Inflammatory macrophage treated with lipopolysaccharide for 1 hour (primary cell): ENCODE measurements at regions not wholly inside any gene's neighbourhood (a gene's known extent, or its start where the extent isn't known, plus 50 kb on each side); places are given as distances from the start of the nearest gene placed in this dataset.
"Not testable (repeated sequence)": the region's sequence is repeated elsewhere in the genome, so short reads cannot be mapped to it uniquely, and the experiment has no call there.

Experiments
- DNase-seq, 2 donors: peaks; one replicate each; pipeline ENCODE4 v3.0.0-alpha.2; 2020 to 2022

DNA sequence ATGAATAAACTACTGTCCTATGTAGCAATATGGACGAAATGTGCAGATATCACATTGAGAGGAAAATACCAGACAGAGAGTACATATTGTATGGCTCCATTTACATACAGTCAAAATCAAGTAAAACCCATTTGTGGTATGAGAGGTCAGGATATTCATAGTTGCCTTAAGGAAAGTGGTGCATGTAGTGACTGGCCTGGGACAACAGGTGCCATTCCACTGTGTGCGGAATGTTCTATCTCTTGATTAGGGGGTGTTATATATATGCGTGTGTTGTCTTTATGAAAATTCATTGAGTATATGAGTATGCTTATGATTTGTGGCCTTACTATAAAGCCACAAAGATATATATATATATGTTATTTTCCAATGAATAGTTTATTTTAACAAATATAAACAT is 964.0 kb downstream of the SORCS3 start:
- no peak for DNase-seq

DNA sequence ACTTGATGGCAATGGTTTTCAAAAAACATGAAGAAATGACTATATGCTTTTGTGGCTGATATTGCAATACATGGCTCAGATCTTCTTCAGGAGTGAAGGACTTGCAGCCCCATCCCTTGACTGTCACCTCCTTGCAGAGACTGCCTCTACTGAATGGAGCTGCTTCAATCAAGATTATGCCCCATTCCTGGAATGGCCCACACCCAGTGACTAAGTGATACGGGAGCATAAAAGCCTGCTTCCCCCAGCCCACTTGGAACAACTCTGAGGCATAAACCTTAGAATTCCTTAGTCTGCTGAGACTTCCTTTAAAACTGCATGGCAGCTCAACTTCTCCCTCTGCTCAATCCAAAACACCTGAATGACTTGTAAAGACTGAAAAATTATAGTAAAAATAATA is 957.1 kb downstream of the SORCS3 start:
- DNase-seq = no peak

DNA sequence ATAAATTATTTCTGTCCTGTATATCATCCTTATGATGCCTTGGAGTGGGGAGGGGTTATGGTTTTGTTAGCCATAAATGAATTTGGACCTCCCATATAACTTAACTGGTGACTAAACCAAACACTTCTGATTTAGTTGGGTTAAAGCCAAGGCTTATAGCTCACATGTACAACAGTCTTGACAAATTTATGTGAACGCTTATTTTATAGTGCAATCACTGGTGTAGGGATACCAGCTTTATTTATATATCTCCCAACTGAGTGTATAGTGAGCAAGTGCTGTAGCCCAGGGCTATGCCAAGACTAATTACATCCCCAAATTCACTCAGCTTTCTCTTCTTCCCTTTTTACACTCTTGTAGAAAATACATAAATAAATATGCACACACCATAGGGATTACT is 956.2 kb downstream of the SORCS3 start:
- no peak for DNase-seq

DNA sequence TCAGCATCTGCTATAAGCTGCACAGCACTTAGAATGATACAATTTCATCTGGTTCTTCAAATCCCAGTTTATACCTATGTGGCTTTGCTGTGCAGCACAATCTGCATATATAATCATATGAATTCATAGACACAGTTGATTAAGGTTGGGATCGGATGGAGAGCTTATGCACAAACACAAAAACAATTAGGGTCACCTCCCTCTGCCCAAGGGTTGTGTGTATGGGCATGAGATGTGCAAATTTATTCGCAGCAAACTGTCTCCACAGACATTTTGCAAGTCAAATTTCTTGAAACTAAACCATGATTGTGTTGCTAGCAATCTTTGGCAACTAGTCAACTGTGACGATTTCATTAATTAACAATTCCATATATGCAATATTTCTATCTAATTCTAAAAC is 955.7 kb downstream of the SORCS3 start:
- DNase-seq = no peak

DNA sequence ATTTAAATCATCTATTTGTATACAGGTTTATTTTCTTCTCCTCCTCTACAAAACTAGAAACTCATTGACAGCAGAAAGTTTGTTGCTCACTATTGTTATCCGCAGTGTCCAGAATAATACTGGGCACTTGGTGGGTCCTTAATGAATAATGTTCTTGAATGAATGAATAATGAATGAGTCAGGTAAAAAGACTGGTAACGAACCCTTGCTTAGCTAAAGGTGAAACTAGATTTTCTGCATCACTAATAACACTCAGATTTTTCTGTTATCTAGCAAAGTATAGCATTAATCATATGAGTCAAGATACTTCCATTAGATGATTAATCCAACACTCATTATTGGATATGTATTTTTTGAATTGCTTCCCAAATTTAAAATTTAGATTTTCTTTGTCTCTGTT is 953.2 kb downstream of the SORCS3 start:
- DNase-seq = no peak

DNA sequence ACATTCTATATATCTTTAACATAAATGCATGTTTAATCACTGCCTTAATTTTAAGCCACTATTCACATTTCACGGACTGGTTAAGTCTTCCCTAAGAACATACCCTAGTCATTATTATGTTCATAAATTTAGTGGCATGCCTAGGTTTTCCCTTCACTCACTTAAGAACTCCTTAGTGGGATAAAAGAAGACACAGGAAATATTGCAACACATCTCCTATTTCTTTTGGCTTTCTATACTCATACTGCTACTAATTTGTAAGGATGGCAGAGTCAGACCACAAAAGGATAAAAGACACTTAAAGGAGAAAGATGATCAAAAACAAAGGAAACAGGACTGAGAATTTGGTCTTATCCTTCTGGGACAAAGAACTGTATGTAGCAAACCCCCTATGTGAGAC is 951.4 kb downstream of the SORCS3 start:
- no peak for DNase-seq

DNA sequence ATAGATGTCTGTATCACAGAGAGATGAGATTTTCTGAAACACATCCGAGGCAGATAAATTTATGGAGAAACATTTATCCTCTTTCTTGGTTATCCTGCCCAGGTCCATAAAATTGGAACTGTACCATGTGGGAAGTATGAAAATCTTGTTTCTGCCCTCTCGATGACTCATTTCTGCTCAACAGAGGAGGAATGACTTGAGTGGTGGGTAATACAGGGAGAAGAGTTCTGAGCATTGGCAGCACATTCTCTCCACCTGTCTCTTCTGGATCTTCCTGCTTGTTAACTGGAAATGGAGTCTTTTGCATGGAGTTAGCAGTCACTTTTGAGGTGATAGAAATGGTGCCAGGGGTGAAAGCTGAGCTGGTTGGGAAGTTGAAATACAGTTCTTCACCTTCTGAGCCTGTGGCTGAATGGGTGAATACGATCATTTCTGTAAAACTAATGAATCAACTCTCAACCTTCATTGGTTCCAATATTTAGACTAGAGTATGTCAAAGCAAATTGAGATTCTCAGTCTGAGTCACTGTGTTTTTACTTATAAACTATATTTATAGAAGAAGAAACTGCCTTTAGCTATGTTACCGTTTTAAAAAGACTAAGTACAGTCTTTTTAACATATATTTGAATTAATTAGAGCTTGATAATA is 945.5 kb downstream of the SORCS3 start:
- DNase-seq = no peak

DNA sequence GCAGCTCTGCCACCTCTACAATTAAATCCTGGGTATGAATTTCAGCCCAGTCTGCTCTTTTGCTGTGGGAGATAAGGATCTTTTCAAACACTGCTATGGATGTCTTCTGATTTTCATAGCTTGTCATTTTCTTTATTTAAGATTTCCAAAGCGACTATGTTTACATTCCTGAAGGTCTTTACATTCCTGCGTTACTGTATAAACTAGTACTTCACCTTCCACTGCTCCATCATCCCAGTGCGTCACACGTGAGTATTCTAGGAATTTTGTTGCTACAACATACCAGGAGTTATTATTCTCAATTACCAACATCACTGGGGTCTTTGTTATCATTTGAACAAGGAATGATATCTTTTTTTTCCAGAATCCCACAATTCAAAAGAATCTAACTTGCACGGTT is 944.7 kb downstream of the SORCS3 start:
- DNase-seq = no peak

DNA sequence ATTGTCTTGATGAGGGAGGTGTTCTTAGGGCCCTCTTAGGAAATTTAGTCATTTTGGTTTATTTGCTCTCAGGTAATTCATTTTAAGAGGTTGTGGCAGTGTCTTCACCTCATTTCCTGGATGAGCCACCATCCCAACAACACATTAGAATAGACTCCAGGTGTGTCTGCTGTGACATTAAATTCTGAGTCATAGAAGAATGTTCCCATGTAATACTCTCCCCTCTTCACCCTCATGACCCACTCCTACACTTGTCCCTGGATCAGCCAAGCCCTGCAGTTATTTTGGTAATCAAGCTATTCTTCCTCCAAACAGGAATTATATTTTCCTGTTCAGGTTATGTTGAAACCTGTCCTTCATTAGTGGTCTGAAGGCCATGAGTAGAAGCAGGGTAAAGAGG is 944.1 kb downstream of the SORCS3 start:
- no peak for DNase-seq

DNA sequence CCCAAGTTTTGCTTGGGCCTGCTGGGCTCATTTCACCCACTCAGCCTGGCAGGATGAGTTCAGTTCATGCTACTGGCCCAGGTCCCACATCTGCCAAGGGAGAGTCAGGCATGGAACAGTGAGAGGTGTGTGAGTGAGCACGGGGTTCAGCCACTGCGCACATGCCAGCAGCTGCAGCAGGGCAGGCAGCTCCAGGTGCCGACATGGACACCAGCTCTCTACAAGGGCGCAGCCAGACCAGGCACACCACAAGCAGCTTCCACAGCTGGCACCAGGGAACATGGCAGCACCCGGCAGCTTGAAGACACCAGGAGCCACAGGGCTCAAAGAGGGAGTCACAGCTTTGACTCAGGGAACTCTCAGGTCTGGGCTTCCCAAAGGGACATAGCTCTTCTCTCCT is 938.0 kb downstream of the SORCS3 start:
- DNase-seq = no peak

DNA sequence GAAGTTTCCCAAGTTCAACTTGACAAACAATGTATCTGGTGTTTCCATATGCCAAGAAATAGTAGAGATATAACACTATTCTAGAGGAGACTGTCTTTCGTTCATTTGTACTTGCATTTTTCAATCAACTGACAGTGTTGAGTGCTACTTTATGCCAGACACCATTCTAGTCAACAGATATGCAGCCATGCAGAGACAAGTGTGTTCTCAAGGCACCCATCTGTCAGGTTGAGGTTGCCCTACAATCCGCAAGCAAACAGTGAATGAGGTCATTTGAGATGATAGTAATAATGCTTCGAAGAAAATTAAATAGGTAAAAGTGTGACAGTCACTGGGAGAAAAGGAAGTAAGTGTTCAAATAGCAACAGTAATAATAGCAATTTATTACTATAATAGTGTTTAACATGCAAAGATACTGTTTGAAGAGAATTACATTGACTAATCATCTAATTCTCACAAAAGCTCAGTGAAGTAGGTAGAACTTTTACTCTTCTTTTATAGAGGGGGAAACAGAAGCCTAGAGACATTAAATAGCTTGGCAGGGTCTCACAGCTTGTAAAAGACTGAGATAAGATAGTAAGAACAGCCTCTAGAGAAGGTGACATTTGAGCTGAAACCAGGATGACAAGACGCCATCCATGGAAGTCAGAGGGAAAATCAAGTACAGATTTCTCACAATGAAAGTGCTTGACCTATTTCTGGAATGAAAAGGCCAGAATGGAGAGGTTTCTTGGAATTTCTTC is 936.9 kb downstream of the SORCS3 start:
- no peak for DNase-seq

DNA sequence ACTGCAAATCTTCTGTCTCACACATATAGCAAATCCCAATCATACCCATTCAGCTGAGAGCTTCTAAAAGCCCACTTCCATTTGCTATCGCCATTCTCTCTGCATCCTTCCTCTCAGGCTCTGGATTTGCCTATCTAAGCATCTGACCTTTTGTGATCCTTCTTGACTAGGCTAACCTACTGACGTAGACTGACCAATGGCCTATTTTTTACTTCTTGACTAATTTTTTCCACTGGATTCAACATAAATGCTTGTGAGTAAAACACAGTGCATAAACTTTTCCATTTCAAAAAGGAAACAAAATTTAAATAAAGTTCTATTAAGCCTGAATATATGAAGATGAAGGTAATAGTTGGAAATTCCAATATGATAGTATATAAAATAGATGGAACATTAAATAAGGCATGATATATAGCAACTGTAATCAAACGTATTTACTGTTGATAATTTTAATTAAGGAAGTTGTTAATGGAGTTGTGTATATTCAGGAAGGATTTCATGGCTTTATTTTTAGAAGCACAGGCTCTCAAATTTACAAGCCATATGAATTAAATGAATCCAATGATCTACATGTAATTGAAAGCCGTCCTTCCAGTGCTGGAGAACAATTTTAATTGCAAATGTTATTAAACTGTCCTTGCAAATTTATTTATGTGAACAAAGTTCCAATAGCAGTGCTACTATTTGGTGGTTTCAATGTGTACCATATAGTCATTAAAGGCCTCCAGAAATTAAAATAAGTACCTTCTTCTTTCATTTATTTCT is 918.4 kb downstream of the SORCS3 start:
- no peak for DNase-seq

DNA sequence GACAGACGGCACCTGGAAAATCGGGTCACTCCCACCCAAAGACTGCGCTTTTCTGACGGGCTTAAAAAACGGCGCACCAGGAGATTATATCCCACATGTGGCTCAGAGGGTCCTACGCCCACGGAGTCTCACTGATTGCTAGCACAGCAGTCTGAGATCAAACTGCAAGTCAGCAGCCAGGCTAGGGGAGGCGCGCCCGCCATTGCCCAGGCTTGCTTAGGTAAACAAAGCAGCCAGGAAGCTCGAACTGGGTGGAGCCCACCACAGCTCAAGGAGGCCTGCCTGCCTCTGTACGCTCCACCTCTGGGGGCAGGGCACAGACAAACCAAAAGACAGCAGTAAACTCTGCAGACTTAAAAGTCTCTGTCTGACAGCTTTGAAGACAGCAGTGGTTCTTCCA is 909.4 kb downstream of the SORCS3 start:
- DNase-seq = not testable (repeated sequence)

DNA sequence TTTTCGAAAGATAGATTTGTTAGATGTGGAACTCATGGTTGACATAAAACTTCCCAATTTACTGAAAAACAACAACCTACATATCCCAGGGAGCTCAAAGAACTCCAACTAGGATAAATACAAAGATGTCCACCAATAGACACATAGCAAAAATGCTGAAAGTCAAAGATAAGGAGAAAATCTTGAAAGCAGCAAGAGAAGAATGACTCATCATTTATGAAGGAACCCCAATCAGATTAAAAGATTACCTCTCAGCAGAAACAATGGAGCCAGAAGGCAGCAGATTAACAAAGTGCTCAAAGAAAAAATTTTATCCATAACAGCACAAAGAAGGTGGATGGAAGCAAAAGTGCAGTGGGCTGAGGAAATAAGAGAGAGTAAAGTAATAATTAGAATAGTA is 908.6 kb downstream of the SORCS3 start:
- DNase-seq = no peak

DNA sequence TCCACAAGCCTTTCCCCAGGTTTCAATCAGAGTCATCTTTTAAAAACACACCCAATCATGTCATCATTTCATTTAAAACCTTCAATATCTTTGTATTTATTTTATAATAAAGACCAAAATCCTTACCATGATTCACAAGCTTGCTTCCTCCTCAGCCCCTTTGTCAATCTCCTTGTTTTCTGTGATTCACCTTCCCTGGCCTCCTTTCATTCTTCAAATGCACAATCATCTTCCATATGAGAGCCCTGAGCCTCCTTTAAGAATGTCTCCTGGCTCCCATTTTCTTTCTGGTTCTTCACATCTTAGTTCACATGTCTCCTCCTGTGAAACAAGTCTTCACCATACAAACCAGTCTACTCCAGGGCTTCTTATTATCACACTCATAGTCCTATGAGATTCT is 904.0 kb downstream of the SORCS3 start:
- DNase-seq = no peak

DNA sequence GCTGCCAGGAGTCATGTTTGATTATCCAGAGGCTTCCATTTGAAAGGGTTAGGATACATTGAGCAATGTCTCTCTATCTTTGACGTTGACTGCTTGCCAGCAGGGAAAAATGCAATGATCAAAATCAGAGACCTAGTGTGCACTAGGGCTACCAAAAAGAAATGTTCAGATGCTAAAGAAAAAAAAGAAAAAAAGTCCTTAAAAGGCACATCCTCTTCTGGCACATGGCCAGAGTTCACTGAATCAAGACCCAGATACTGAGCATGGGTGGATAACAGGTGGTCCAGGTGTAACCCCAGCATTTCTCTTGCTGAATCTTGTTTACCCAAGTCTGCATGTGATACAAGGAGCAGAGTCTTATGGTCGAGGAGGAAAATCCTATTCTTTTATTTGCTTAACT is 899.3 kb downstream of the SORCS3 start:
- no peak for DNase-seq

DNA sequence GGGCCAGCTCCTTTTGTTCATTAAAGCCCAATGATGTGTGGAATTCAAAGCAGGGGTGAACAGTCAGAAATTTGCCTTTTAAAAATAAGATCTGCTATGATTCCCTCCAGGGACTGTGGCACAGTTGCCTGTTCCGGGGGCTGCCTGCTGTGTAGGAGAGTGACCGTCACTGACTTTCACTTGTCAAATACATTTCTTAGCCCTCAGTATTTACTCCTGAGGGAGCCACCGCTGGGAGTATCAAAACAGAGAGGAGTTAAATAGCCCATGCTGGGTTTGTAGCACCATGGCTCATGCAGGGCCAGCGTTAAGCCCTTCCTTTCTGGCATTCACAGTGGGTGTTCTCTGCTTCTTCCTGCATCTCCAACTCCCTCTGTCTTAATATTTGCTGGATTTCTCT is 897.8 kb downstream of the SORCS3 start:
- no peak for DNase-seq

DNA sequence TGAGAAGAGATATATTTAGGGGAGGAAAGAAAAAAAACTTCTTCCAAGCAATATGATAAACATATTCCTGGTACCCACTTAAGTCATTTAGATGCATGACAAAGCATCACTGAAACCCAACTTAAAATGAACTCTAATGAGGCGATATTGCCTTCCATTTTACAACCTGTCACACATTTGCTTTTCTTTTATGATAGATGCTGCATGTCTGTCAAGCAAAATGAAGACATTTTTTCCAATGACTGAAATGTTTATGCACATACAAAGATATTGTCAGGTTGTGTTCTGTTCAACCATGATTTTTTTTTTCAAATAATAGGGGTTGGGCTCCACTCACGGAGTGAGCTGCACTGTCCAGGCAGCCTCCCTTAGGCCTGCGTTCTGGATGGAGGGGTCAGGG is 894.4 kb downstream of the SORCS3 start:
- no peak for DNase-seq

DNA sequence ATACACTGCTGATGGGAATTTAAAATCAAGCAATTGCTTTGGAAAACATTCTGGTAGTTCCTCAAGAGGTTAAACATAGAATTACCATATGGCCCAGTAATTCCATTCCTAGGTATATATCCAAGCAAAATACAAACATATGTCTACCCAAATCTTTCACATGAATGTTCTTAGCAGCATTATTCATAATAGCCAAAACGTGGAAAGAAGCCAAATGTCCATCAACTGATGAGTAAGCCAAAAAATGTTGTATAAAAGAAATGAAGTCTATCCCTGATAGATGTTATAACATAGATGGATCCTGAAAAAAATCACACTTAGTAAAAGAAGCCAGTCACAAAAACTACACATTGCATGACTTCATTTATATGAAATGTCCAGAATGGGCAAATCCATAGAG is 893.0 kb downstream of the SORCS3 start:
- DNase-seq = no peak

DNA sequence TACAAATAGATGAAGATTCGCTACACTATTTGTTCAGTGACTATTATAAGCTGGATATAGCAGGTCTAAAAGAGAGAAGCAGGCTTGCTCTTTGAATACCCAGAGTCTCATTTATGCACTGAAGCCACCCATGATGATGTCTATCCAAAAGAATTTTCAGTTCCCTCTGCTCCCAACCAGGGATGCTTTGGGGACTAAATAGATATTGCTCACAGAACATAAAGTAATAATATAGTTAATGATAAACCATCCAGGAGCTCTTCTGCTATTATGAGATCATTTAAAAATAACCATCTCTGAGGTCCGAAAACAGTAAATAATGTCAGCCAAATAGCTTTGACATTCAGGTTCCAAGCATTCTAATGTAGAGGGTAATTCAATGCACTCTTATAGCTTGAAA is 875.4 kb downstream of the SORCS3 start:
- no peak for DNase-seq

DNA sequence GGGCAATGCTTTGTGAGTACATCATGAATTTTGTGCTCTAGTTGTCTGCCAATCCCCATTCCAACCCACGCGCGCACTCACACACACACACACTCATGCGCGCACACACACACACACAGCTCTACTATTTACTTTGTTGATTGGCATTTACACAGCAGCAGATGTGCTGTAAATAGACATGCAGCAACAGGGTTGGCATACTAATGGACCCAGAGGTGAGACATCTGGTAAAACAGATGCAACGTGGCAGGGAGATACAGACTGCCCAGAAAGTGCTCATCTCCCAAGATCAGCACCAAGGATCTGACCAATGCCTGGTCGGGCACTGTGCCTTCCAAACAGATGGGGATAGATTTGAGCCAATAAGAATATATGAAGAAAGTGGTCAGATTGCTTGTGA is 873.0 kb downstream of the SORCS3 start:
- DNase-seq = no peak

DNA sequence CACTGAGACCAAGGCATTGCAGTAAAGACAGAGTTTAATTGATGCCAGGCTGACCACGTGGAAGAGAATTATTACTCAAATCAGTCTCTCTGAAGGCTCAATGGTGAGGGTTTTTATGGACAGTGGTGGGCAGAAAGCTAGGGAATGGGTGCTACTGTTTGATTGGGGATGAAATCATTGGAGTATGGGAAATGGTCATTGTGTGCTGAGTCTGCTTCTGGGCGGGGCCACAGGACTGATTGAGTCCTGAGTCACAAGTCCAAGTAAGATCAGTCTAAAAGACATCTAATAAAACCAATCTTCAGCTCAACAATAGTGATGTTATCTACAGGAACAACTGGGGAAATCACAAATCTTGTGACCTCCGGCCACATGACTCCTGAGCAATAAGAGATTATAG is 868.4 kb downstream of the SORCS3 start:
- DNase-seq = no peak

DNA sequence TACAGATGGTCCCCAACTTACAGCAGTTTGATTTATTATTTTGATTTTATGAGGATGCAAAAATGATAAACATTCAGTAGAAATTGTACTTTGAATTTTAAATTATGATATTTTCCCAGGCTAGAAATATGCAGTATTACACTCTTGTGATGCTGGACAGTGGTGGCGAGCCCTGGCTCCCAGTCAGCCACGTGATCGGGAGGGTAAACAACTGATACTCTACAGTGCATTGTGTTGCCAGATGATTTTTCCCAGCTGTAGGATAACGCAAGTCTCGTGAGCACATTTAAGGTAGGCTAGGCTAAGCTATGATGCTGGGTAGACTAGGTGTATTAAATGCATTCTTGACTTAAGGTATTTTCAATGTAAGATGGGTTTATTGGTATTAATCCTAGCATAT is 865.2 kb downstream of the SORCS3 start:
- no peak for DNase-seq

DNA sequence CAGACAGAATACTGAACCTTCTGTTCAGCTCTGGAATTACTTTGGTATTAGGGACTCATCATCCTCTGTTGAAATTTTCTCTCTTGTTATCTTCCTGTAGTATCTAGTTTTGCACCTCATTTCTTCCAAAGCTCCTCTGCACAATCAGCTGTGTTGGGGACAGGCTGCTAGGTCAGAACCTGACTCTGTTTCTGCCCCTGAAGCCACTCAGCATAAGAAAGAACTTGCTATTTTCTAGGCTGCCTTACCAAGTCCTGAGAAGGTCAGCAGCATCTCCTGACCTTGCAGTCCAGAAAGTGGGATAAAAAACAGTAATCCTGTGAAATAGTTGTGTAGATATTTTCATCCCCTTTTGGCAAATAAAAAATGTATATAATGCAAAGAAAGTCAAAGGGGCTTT is 862.6 kb downstream of the SORCS3 start:
- DNase-seq = no peak
